Panc1 (cell line): ENCODE measurements at regions not wholly inside any gene's neighbourhood (a gene's known extent, or its start where the extent isn't known, plus 50 kb on each side); places are given as distances from the start of the nearest gene placed in this dataset.

Experiments used
- CTCF ChIP-seq: fragments of 450-650 bp; IDR thresholded peaks from 2 replicates; pipeline ENCODE4 v1.5.1; 2017; ENCODE audit warnings: mild to moderate bottlenecking
- POLR2AphosphoS5 ChIP-seq: IDR thresholded peaks from 2 replicates; pipeline ENCODE4 v1.6.1; 2012; ENCODE audit warnings: mild to moderate bottlenecking, low read depth, low read length, moderate library complexity
- REST ChIP-seq, 2 experiments: IDR thresholded peaks; 2 replicates each; pipeline ENCODE4 v1.6.1; 2011 to 2012; ENCODE audit warnings: low read depth in 2 of 2, control low read depth in 1 of 2, low read length in 1 of 2, mild to moderate bottlenecking in 1 of 2, moderate library complexity in 1 of 2; ENCODE audit not compliant: insufficient read depth in 1 of 2
- SIN3A ChIP-seq: IDR thresholded peaks from 2 replicates; pipeline ENCODE4 v1.6.1; 2012; ENCODE audit warnings: low read depth, mild to moderate bottlenecking, low read length, moderate library complexity, borderline replicate concordance; ENCODE audit not compliant: insufficient read depth
- TCF7L2 ChIP-seq: IDR thresholded peaks from 2 replicates; pipeline ENCODE4 v1.6.1; 2011; ENCODE audit warnings: mild to moderate bottlenecking, low read depth, low read length, inconsistent platforms

- TF ChIP-seq CTCF (no peak), POLR2AphosphoS5 (no peak), REST (IDR thresholded peaks at IDR 0.05; ENCODE audit: insufficient read depth in 1 of 2, low read depth in 2 of 2, low read length in 1 of 2) (no peak), SIN3A (no peak), TCF7L2 (no peak)
These were observed 186.2 kb downstream of the DUSP6 start for GRCh38 chr12:89166121-89166520.
